GM23338 (cell line): ENCODE measurements at regions not wholly inside any gene's neighbourhood (a gene's known extent, or its start where the extent isn't known, plus 50 kb on each side); places are given as distances from the start of the nearest gene placed in this dataset.

Source experiments
- ATAC-seq: fragments of 200-7000 bp; cut with Tn5 transposase; 3 replicates; pipeline ENCODE4 v1.9.1; 2020
- DNase-seq: peaks from one replicate; pipeline ENCODE4 v3.0.0-alpha.2; 2015; ENCODE audit warnings: low spot score
- H2AFZ ChIP-seq: fragments of 200-600 bp; sonication (generic); 2 replicates; pipeline ENCODE4 v1.8.0; 2016; ENCODE audit warnings: antibody characterized with exemption, mild to moderate bottlenecking, moderate library complexity
- H3F3A ChIP-seq: fragments of 200-600 bp; sonication (generic); replicated peaks from 2 replicates; pipeline ENCODE4 v1.8.0; 2017; ENCODE audit warnings: antibody characterized with exemption, mixed run types, low read depth
- H3K27ac ChIP-seq: fragments of 200-600 bp; sonication (generic); 2 replicates; pipeline ENCODE4 v1.6.1; 2016; ENCODE audit warnings: low read depth
- H3K27me3 ChIP-seq: fragments of 200-600 bp; sonication (generic); 2 replicates; pipeline ENCODE4 v1.8.0; 2016; ENCODE audit warnings: mild to moderate bottlenecking, mixed run types, moderate library complexity; ENCODE audit not compliant: insufficient read depth
- H3K36me3 ChIP-seq: fragments of 200-600 bp; sonication (generic); 2 replicates; pipeline ENCODE4 v1.8.0; 2016; ENCODE audit warnings: mild to moderate bottlenecking; ENCODE audit not compliant: insufficient read depth
- H3K4me1 ChIP-seq: fragments of 200-600 bp; sonication (generic); 2 replicates; pipeline ENCODE4 v1.8.0; 2016; ENCODE audit warnings: mild to moderate bottlenecking, moderate library complexity; ENCODE audit not compliant: insufficient read depth
- H3K4me2 ChIP-seq: fragments of 200-600 bp; sonication (generic); 2 replicates; pipeline ENCODE4 v1.7.1; 2017; ENCODE audit warnings: mixed run types
- H3K4me3 ChIP-seq: fragments of 200-600 bp; sonication (generic); 2 replicates; pipeline ENCODE4 v1.6.1; 2016; ENCODE audit warnings: mixed run types
- H3K79me2 ChIP-seq: fragments of 200-600 bp; sonication (generic); replicated peaks from 2 replicates; pipeline ENCODE4 v1.8.0; 2017; ENCODE audit warnings: mild to moderate bottlenecking; ENCODE audit not compliant: insufficient read depth
- H3K9me2 ChIP-seq: fragments of 200-600 bp; sonication (generic); 2 replicates; pipeline ENCODE4 v1.8.0; 2017; ENCODE audit not compliant: insufficient read depth
- H4K20me1 ChIP-seq: fragments of 200-600 bp; sonication (generic); replicated peaks from 2 replicates; pipeline ENCODE4 v1.8.0; 2017; ENCODE audit warnings: mild to moderate bottlenecking; ENCODE audit not compliant: insufficient read depth
- H3K27ac Mint-ChIP-seq: 2 replicates; pipeline ENCODE4 v1.8.0; 2020; ENCODE audit warnings: inconsistent platforms, mild to moderate bottlenecking, moderate library complexity, mixed read lengths
- H3K27me3 Mint-ChIP-seq: 3 replicates; pipeline ENCODE4 v1.8.0; 2022; ENCODE audit warnings: low read depth, mild to moderate bottlenecking, moderate library complexity, mixed read lengths, inconsistent platforms; ENCODE audit not compliant: insufficient read depth, poor library complexity
- H3K36me3 Mint-ChIP-seq: 3 replicates; pipeline ENCODE4 v1.8.0; 2021; ENCODE audit warnings: low read depth, mild to moderate bottlenecking, inconsistent platforms, moderate library complexity, mixed read lengths
- H3K4me1 Mint-ChIP-seq: 3 replicates; pipeline ENCODE4 v1.8.0; 2020; ENCODE audit warnings: mild to moderate bottlenecking, inconsistent platforms, mixed read lengths
- H3K4me3 Mint-ChIP-seq: 3 replicates; pipeline ENCODE4 v1.8.0; 2021; ENCODE audit warnings: moderate library complexity, mild to moderate bottlenecking, inconsistent platforms, mixed read lengths
- H3K9me3 Mint-ChIP-seq: 3 replicates; pipeline ENCODE4 v1.8.0; 2020; ENCODE audit warnings: moderate library complexity, mild to moderate bottlenecking, inconsistent platforms, mixed read lengths
- CREB1 ChIP-seq: fragments of 250-450 bp; sonication (Bioruptor Pico); IDR thresholded peaks from 2 replicates; pipeline ENCODE4 v1.5.0; 2020; ENCODE audit warnings: low read depth, mild to moderate bottlenecking, moderate library complexity
- JUNB ChIP-seq: IDR thresholded peaks from one replicate; pipeline ENCODE4 v1.6.1; 2016; ENCODE audit warnings: antibody characterized with exemption; ENCODE audit not compliant: unreplicated experiment
- STAT1 ChIP-seq: IDR thresholded peaks from one replicate; pipeline ENCODE4 v1.6.1; 2016; ENCODE audit warnings: antibody characterized with exemption; ENCODE audit not compliant: unreplicated experiment
- ZNF331 ChIP-seq: fragments of 250-450 bp; sonication (Bioruptor Pico); IDR thresholded peaks from 2 replicates; pipeline ENCODE4 v1.5.0; 2020; ENCODE audit warnings: low read depth, mild to moderate bottlenecking, moderate library complexity
- TF ChIP-seq, protein P1 (sequence below): fragments of 250-450 bp; sonication (Bioruptor Pico); IDR thresholded peaks from 2 replicates; pipeline ENCODE4 v1.5.0; 2020; ENCODE audit warnings: mild to moderate bottlenecking, moderate library complexity

DNA sequence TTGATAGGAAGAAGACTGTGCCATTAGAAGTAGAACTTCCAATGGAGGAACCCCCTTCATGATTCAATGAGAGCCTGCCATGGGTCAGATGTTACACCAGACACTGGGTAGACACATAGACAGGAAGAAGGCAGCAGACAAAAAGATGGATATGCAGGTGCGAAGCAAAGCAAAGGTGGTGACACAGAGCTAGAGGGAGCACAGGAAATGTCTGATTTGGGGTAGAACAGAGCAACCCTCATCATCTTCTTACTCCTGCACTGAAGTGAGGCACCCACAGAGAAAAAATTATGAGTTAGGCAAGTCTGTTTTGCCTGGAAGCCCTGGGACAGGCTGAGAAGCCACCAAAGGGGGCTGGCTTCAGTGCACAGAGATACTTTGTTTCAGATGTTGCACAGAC, 240.2 kb downstream of the ANAPC1 start:
- no peak overlapping the region for H3K27ac ChIP-seq
- no peaks in the 10 kb centered on the region for H3K36me3 Mint-ChIP-seq
- no peak overlapping the region for H3K27ac Mint-ChIP-seq

More for the DNA sequence above, 240.2 kb downstream of the ANAPC1 start:
- Histone ChIP-seq H3K36me3 (no peaks in the 10 kb centered on the region), H3K9me2 (peaks cover 7% of the 10 kb centered on the region; the same call in 1 of the 2 replicates), H3F3A (no peaks in the 10 kb centered on the region), H3K4me1 (no peaks in the 10 kb centered on the region), H3K4me2 (no peak overlapping the region), H3K79me2 (no peaks in the 10 kb centered on the region), H4K20me1 (no peaks in the 10 kb centered on the region), H2AFZ (no peak overlapping the region), H3K27me3 (no peaks in the 10 kb centered on the region), H3K4me3 (no peak overlapping the region)
- DNase-seq (no peak), ATAC-seq (no peak)
- no peaks in the 10 kb centered on the region for H3K4me1 Mint-ChIP-seq
- H3K4me3 Mint-ChIP-seq = no peak overlapping the region
- TF ChIP-seq JUNB (no peak), CREB1 (CRISPR knock-in tag) (no peak), ZNF331 (no peak), STAT1 (no peak)
- TF ChIP-seq, protein P1, sequence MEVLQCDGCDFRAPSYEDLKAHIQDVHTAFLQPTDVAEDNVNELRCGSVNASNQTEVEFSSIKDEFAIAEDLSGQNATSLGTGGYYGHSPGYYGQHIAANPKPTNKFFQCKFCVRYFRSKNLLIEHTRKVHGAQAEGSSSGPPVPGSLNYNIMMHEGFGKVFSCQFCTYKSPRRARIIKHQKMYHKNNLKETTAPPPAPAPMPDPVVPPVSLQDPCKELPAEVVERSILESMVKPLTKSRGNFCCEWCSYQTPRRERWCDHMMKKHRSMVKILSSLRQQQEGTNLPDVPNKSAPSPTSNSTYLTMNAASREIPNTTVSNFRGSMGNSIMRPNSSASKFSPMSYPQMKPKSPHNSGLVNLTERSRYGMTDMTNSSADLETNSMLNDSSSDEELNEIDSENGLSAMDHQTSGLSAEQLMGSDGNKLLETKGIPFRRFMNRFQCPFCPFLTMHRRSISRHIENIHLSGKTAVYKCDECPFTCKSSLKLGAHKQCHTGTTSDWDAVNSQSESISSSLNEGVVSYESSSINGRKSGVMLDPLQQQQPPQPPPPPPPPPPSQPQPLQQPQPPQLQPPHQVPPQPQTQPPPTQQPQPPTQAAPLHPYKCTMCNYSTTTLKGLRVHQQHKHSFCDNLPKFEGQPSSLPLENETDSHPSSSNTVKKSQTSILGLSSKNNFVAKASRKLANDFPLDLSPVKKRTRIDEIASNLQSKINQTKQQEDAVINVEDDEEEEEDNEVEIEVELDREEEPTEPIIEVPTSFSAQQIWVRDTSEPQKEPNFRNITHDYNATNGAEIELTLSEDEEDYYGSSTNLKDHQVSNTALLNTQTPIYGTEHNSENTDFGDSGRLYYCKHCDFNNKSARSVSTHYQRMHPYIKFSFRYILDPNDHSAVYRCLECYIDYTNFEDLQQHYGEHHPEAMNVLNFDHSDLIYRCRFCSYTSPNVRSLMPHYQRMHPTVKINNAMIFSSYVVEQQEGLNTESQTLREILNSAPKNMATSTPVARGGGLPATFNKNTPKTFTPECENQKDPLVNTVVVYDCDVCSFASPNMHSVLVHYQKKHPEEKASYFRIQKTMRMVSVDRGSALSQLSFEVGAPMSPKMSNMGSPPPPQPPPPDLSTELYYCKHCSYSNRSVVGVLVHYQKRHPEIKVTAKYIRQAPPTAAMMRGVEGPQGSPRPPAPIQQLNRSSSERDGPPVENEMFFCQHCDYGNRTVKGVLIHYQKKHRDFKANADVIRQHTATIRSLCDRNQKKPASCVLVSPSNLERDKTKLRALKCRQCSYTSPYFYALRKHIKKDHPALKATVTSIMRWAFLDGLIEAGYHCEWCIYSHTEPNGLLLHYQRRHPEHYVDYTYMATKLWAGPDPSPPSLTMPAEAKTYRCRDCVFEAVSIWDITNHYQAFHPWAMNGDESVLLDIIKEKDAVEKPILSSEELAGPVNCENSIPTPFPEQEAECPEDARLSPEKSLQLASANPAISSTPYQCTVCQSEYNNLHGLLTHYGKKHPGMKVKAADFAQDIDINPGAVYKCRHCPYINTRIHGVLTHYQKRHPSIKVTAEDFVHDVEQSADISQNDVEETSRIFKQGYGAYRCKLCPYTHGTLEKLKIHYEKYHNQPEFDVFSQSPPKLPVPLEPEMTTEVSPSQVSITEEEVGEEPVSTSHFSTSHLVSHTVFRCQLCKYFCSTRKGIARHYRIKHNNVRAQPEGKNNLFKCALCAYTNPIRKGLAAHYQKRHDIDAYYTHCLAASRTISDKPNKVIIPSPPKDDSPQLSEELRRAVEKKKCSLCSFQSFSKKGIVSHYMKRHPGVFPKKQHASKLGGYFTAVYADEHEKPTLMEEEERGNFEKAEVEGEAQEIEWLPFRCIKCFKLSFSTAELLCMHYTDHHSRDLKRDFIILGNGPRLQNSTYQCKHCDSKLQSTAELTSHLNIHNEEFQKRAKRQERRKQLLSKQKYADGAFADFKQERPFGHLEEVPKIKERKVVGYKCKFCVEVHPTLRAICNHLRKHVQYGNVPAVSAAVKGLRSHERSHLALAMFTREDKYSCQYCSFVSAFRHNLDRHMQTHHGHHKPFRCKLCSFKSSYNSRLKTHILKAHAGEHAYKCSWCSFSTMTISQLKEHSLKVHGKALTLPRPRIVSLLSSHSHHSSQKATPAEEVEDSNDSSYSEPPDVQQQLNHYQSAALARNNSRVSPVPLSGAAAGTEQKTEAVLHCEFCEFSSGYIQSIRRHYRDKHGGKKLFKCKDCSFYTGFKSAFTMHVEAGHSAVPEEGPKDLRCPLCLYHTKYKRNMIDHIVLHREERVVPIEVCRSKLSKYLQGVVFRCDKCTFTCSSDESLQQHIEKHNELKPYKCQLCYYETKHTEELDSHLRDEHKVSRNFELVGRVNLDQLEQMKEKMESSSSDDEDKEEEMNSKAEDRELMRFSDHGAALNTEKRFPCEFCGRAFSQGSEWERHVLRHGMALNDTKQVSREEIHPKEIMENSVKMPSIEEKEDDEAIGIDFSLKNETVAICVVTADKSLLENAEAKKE (CRISPR knock-in tag) = no peak
- peaks cover 4% of the 10 kb centered on the region; the same call in 1 of the 3 replicates for H3K9me3 Mint-ChIP-seq
- no peaks in the 10 kb centered on the region for H3K27me3 Mint-ChIP-seq
